Left ventricle myocardium inferior (tissue), 1 donor: ENCODE measurements at regions not wholly inside any gene's neighbourhood (a gene's known extent, or its start where the extent isn't known, plus 50 kb on each side); places are given as distances from the start of the nearest gene placed in this dataset.

Experiments
- DNase-seq: peaks from one replicate; pipeline ENCODE4 v3.0.0-alpha.2; 2020
- H3K27ac ChIP-seq: fragments of 200-600 bp; replicated peaks from 2 replicates; pipeline ENCODE4 v1.8.0; 2021
- H3K27me3 ChIP-seq: fragments of 200-600 bp; 2 replicates; pipeline ENCODE4 v1.8.0; 2021; ENCODE audit warnings: low read depth
- H3K36me3 ChIP-seq: fragments of 200-600 bp; 2 replicates; pipeline ENCODE4 v1.8.0; 2021
- H3K4me1 ChIP-seq: fragments of 200-600 bp; 2 replicates; pipeline ENCODE4 v1.8.0; 2021
- H3K4me3 ChIP-seq: fragments of 200-600 bp; 2 replicates; pipeline ENCODE4 v1.8.0; 2021; ENCODE audit warnings: mild to moderate bottlenecking, moderate library complexity
- H3K9me3 ChIP-seq: fragments of 200-600 bp; replicated peaks from 2 replicates; pipeline ENCODE4 v1.8.0; 2021
- CTCF ChIP-seq: fragments of 200-600 bp; IDR thresholded peaks from 2 replicates; pipeline ENCODE4 v1.8.0; 2021; ENCODE audit warnings: antibody characterized with exemption, mild to moderate bottlenecking, borderline replicate concordance
- intact Hi-C: fragments of 100-400 bp; cut with micrococcal nuclease; formaldehyde crosslinking; loops from one replicate; pipeline ENCODE4 v1.11.0; 2022
- donor health status: DM: no; HTN: yes; CAD: no; lungs with severe emphysema.

DNA sequence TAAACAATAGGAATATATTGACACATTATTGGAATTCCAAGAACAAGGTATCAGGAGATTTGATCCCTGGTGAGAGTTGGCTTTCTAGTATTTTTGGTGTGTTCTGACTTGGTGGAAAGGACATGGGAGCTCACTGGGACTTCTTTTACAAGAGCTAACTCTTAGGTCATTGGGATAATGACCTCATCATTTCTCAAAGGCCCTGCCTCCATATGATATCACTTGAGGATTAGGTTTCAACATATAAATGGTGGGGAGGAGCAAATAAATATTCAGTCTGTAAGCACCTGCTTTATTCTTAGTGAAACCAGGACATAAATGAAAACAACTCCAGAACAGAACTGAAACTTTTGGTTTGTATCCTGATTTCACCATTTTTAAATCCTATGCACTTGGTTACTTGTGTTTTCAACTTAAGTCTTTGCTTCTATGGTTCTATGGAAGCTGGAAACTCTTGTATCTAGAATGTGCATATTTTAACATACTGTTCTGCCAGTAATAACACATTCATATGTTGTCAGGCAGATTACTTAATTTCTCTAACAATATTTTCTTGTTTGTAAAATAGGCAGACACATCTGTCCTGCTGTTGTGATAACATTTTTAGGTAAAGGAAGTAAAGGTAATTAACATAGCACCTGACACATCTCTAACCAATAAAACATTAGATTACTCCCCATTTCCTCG lies 1527.7 kb upstream of the CDH8 start:
- H3K27me3 ChIP-seq: no peaks in the 10 kb centered on the region
- H3K27ac ChIP-seq: no peak overlapping the region
- no peaks in the 10 kb centered on the region for H3K9me3 ChIP-seq
- TF ChIP-seq CTCF: no peak
- peaks cover 5% of the 10 kb centered on the region for H3K4me1 ChIP-seq
- no peak for DNase-seq
- intact Hi-C loops: no loop called here
- H3K36me3 ChIP-seq: no peaks in the 10 kb centered on the region
- no peak overlapping the region for H3K4me3 ChIP-seq

DNA sequence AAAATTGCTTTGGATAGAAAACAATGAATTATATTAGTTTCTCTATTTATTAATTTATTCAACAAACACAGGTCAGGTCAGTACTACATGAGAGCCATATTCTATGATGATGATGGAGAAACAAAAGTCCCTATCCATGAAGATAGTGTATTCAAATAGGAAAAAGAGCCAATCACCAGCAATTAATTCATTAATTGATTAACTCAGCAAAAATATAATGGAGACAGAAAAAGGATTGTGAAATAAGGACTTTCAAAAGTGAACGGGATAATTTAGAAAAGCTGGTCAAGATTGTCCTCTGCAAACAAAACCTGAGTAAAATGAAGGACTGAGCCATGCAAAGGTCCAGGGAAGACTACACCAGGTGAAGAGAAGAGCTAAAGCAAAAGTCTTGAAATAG lies 1517.7 kb upstream of the CDH8 start:
- no peaks in the 10 kb centered on the region for H3K36me3 ChIP-seq
- H3K27ac ChIP-seq: no peak overlapping the region
- no peak overlapping the region for H3K4me3 ChIP-seq
- TF ChIP-seq CTCF: no peak
- H3K4me1 ChIP-seq: peaks cover 4% of the 10 kb centered on the region
- no peaks in the 10 kb centered on the region for H3K9me3 ChIP-seq
- no peak for DNase-seq
- intact Hi-C loops: no loop called here
- no peaks in the 10 kb centered on the region for H3K27me3 ChIP-seq

GRCh38 chr16:63539276-63539675 lies 1503.0 kb upstream of the CDH8 start:
- Histone ChIP-seq H3K9me3 (no peaks in the 10 kb centered on the region), H3K4me3 (no peak overlapping the region), H3K27ac (no peak overlapping the region), H3K4me1 (peaks cover 13% of the 10 kb centered on the region), H3K36me3 (no peaks in the 10 kb centered on the region), H3K27me3 (no peaks in the 10 kb centered on the region)
- TF ChIP-seq CTCF: no peak
- no peak for DNase-seq
- intact Hi-C loops: no loop called here

GRCh38 chr16:63530974-63531373 lies 1494.7 kb upstream of the CDH8 start:
- no peak for DNase-seq

DNA sequence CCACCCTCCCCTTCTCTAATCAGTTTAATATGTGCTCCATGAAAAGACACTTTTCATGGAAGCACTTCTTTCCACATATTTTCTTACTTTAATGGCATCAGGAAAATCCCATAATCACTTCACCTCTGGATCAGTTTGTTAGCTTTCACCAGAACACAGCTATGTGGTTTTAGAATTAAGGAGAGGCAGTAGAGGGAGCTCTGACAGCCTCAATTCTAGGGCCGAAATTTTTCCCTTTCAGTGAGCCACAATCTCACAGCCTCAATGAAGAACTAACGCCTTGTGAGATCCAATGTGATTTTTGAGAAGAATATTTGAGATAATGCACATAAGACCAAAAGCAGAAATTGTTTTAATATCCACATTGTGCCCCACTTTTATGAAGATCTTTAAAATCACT lies 1494.0 kb upstream of the CDH8 start:
- no peak for DNase-seq
- Histone ChIP-seq H3K4me1 (peaks cover 11% of the 10 kb centered on the region), H3K4me3 (no peak overlapping the region), H3K27me3 (no peaks in the 10 kb centered on the region), H3K36me3 (no peaks in the 10 kb centered on the region), H3K9me3 (peaks cover 11% of the 10 kb centered on the region), H3K27ac (no peak overlapping the region)
- peak; percentile 41 for TF ChIP-seq CTCF
- intact Hi-C loops: no loop called here

More at GRCh38 chr16:63530974-63531373, 1494.7 kb upstream of the CDH8 start:
- peaks cover 19% of the 10 kb centered on the region for H3K4me1 ChIP-seq
- intact Hi-C loops: no loop called here
- no peaks in the 10 kb centered on the region for H3K27me3 ChIP-seq
- no peak overlapping the region for H3K4me3 ChIP-seq
- no peaks in the 10 kb centered on the region for H3K36me3 ChIP-seq
- H3K27ac ChIP-seq: peak overlapping the region; percentile 54
- TF ChIP-seq CTCF: no peak
- peaks cover 11% of the 10 kb centered on the region for H3K9me3 ChIP-seq
